Activated CD4-positive, alpha-beta T cell treated with anti-CD3 and anti-CD28 coated beads, Interleukin-2, amount 50 U/mL, for 1 hour (primary cell): ENCODE measurements at regions not wholly inside any gene's neighbourhood (a gene's known extent, or its start where the extent isn't known, plus 50 kb on each side); places are given as distances from the start of the nearest gene placed in this dataset.

Experiments
- DNase-seq: peaks from one replicate; pipeline ENCODE4 v3.0.0-alpha.2; 2020

DNA sequence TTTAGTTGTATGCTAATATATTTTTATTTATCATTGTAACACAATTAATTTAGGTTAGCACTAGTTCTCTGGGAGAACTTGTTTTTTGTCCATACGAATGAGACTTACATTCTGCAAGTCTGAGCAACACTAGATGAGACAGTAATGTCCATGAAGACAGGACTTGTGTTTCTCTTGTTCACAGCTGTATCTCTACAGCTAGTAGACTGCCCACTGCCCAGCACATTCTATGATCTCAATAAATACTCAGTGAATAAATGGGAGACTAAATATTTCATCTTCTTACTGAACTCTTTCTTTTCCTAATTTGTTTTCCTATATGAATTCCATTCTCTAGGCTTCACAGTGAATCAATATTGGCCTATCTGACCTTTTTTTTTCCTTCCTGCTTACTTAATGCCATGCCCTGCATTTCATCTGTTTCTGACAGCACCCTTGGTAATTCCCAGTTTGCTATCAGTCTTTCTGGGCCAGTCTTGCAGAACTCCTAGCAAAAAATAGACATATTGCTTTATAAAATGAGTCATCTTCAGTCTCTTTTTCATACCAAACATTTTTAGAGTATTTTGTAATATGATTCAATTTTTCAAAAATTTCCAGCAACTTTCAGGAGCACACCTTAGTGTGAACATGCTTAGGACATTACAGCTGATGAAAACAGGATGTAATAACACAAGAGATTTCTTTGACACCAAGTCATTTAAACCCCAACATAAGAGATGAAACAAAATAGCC lies 185.5 kb upstream of the ATP2B1 start:
- DNase-seq: no peak

GRCh38 chr12:89892436-89892835 lies 183.8 kb upstream of the ATP2B1 start:
- no peak for DNase-seq

GRCh38 chr12:89891933-89892332 lies 183.3 kb upstream of the ATP2B1 start:
- DNase-seq: no peak

- no peak for DNase-seq
These were observed 181.5 kb upstream of the ATP2B1 start for GRCh38 chr12:89890161-89890560.

DNA sequence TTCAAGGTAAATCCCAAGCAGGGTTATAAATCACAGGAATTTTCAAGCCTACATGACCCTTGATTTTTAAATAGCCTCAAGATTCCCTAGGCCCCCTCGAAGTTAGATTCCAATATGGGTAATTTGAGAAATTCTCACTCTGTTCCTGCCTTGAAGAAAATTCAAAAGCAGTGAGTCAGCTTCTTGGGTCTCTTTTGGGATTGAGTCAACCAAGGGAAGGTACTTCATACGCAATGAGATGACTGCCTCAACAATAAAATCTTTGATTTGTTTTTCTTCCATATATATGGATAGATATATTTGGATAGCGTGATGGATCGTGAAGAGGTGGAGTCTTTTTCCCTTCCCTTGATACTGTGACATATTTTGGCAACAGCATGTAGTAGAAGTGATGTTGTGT lies 180.4 kb upstream of the ATP2B1 start:
- DNase-seq: no peak

- no peak for DNase-seq
These were observed 176.3 kb upstream of the ATP2B1 start for GRCh38 chr12:89884952-89885351.

DNA sequence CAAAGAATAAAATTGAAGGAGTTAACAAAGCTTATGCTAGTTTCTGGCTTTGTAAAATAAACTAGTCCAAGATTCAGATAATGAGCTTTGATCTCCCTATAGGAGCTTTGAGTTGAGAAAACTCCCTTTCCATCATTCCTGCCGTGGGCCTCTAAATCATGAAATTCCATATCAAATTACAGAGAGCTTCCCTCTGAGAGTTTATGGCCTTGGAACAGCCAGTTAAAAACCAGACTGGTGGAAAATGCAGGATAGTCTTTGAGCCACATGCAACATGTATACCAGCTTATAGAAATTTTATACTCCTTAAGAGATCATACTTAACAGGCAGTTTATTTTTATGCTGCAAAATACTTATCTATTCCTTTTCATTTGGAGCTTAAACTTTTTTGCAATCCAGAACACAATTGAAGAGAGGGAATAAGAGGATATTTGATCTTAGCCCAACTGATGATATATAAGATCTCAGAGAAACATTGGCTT lies 175.8 kb upstream of the ATP2B1 start:
- DNase-seq: no peak

- DNase-seq: no peak
These were observed 175.2 kb upstream of the ATP2B1 start for GRCh38 chr12:89883630-89884389.

DNA sequence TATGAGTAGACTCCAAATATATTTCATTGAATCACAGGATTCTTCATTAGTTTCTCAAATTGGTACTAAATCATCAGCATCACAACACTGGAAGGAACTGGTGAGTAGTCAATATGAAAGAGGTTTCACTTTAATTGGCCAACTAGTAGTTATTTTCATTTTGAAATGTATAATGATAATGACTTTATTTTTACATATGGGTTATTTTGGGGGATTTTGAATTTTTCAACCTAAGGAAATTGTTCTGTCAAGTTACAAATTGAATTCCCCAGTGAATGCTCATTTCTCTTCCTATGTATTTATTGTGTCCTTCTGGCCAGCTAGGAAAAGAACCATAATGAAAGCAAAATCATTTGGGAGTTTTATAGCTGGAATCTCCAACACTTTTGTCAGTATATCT lies 174.2 kb upstream of the ATP2B1 start:
- DNase-seq: no peak

GRCh38 chr12:89882050-89882449 lies 173.4 kb upstream of the ATP2B1 start:
- no peak for DNase-seq

GRCh38 chr12:89880690-89881350 lies 172.2 kb upstream of the ATP2B1 start:
- peak; percentile 38 for DNase-seq

GRCh38 chr12:89879766-89880165 lies 171.1 kb upstream of the ATP2B1 start:
- no peak for DNase-seq

DNA sequence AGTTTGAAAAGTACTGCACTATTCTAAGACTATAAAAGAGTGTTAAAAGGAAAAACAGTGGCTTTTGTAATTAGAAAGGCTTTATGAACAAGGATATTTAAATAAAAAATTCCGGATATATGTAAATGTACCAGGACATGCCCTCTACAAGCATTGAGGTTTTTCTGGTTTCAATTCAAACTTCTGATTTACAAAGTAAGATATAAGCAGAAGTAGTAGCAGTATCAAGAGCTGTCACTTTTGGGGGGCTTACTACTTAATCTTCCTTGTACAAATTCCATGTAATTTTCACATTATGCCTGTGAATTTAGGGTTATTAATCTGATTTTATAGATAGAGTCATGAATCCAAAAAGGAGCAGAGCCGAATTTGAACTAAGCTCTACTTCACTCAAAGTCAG lies 170.3 kb upstream of the ATP2B1 start:
- DNase-seq: no peak

GRCh38 chr12:89878327-89878726 lies 169.7 kb upstream of the ATP2B1 start:
- no peak for DNase-seq

- DNase-seq: no peak
These were observed 169.0 kb upstream of the ATP2B1 start for GRCh38 chr12:89877671-89878070.

GRCh38 chr12:89877136-89877535 lies 168.5 kb upstream of the ATP2B1 start:
- DNase-seq: no peak

- DNase-seq: no peak
These were observed 167.2 kb upstream of the ATP2B1 start for GRCh38 chr12:89875809-89876208.

DNA sequence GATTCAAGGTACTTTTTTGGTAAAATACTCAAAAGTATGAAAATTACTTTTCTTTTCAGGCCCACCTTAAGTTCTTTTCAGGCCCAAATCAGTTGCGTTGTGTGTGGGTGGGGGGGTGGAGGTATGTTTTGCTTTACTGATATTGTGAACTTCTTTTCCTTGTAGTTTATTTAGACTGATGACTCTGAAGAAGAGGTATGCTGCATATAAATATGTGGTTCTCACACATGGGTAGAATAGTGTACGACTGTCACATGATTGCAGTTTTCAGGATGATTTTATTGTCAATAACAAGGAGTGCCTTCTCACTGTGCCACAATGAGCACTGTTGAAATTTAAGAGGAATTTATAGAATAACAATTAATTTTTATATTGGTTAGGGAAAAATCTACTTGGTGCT lies 166.6 kb upstream of the ATP2B1 start:
- DNase-seq: no peak

DNA sequence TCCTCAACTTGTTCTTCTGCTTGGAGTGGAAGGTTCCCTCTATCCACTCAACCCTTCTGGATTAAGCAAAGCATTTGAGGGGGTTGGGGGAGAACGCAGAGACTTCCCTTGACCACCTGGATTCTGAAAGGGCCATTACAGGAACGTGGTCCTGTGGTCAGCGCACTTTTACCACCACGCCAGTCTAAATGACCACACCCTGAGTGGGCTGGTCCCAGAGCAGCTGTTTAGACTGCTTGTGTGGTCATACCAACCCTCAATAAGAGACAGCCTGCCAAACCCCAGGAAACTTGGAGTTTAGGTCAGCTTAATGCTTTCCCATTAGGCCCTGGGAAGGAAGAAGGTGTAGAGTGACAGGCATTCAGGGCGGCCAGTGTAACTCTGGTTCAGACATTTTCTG lies 165.5 kb upstream of the ATP2B1 start:
- DNase-seq: no peak

DNA sequence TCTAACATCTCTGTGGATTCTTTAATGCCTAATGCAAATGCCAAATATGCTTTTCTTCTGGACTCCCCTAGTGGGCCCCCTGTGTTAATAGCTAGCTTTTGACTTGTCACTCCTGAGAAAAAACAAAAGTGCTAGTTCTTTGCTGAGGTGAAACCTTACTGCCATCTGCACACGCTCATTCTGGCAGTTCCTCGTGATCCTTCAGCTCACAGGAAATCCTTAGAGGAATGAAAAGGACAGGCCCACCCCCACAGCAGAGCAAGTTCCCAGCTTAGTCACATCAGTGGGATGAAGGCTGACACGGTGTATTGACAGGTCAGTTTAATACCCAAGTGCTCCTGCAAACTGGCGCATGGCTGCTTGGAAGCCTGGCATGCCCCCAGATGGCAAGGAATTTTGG lies 165.1 kb upstream of the ATP2B1 start:
- DNase-seq: no peak

GRCh38 chr12:89872922-89873630 lies 164.4 kb upstream of the ATP2B1 start:
- DNase-seq: no peak

- DNase-seq: no peak
These were observed 162.0 kb upstream of the ATP2B1 start for GRCh38 chr12:89870413-89871184.
